ENCODE measurements at regions not wholly inside any gene's neighbourhood (a gene's known extent, or its start where the extent isn't known, plus 50 kb on each side); places are given as distances from the start of the nearest gene placed in this dataset.
"Not testable (repeated sequence)": the region's sequence is repeated elsewhere in the genome, so short reads cannot be mapped to it uniquely, and the experiment has no call there.

- DNase-seq: not testable (repeated sequence)
Observed at GRCh38 chr6:4725136-4725760, 51.0 kb upstream of the CDYL start.

GRCh38 chr6:4724727-4725126, 51.5 kb upstream of the CDYL start:
- DNase-seq: not testable (repeated sequence)

GRCh38 chr6:4723383-4723782, 52.8 kb upstream of the CDYL start:
- no peak for DNase-seq

- not testable (repeated sequence) for DNase-seq
Observed at GRCh38 chr6:4721368-4721767, 54.8 kb upstream of the CDYL start.

- DNase-seq: no peak
Observed at GRCh38 chr6:4719491-4719890, 56.7 kb upstream of the CDYL start.

GRCh38 chr6:4717856-4718255, 58.3 kb upstream of the CDYL start:
- no peak for DNase-seq

- DNase-seq: no peak
Observed at GRCh38 chr6:4717124-4717523, 59.1 kb upstream of the CDYL start.

GRCh38 chr6:4714961-4715501, 61.2 kb upstream of the CDYL start:
- DNase-seq: no peak

- no peak for DNase-seq
Observed at GRCh38 chr6:4712291-4712690, 63.9 kb upstream of the CDYL start.

- no peak for DNase-seq
Observed at GRCh38 chr6:4707011-4707410, 69.2 kb upstream of the CDYL start.

GRCh38 chr6:4705809-4706208, 70.4 kb upstream of the CDYL start:
- no peak for DNase-seq

GRCh38 chr6:4703382-4703781, 72.8 kb upstream of the CDYL start:
- no peak for DNase-seq

- DNase-seq: no peak
Observed at GRCh38 chr6:4698901-4699659, 77.1 kb upstream of the CDYL start.

- DNase-seq: peak; percentile 7 to 15
Observed at GRCh38 chr6:4693173-4693970, 82.8 kb upstream of the CDYL start.

- DNase-seq: no peak
Observed at GRCh38 chr6:4692664-4693063, 83.5 kb upstream of the CDYL start.

- peak; percentile 47 to 50 for DNase-seq
Observed at GRCh38 chr6:4687989-4688947, 87.9 kb upstream of the CDYL start.

- no peak for DNase-seq
Observed at GRCh38 chr6:4687656-4687988, 88.6 kb upstream of the CDYL start.

- no peak for DNase-seq
Observed at GRCh38 chr6:4682431-4683097, 93.6 kb upstream of the CDYL start.

- no peak for DNase-seq
Observed at GRCh38 chr6:4678506-4679300, 97.5 kb upstream of the CDYL start.

GRCh38 chr6:4677751-4678065, 98.5 kb upstream of the CDYL start:
- DNase-seq: no peak
